GM18507 (cell line): ENCODE measurements at regions not wholly inside any gene's neighbourhood (a gene's known extent, or its start where the extent isn't known, plus 50 kb on each side); places are given as distances from the start of the nearest gene placed in this dataset.
"Not testable (repeated sequence)": the region's sequence is repeated elsewhere in the genome, so short reads cannot be mapped to it uniquely, and the experiment has no call there.

Experiments used
- DNase-seq: peaks from one replicate; pipeline ENCODE4 v3.0.0; 2011; ENCODE audit warnings: low read depth; ENCODE audit not compliant: insufficient read length; ENCODE audit errors: extremely low spot score
- FAIRE-seq: peaks from 2 replicates; lab custom pipeline; 2011; peaks lifted over from hg19 to GRCh38; lab: Jason Lieb, UNC

- FAIRE-seq, result no peak
- no peak for DNase-seq
Observed at GRCh38 chrX:26670521-26670920, 454.6 kb downstream of the MAGEB5 start.

- DNase-seq (no peak), FAIRE-seq (no peak)
Observed at GRCh38 chrX:26664919-26665318, 448.9 kb downstream of the MAGEB5 start.

GRCh38 chrX:26653050-26653449, 437.1 kb downstream of the MAGEB5 start:
- DNase-seq, result no peak
- FAIRE-seq, result no peak

- FAIRE-seq (peak; percentile 77), DNase-seq (no peak)
Observed at GRCh38 chrX:26651755-26652154, 435.8 kb downstream of the MAGEB5 start.

GRCh38 chrX:26649534-26649933, 433.6 kb downstream of the MAGEB5 start:
- FAIRE-seq, result peak; percentile 67
- no peak for DNase-seq

- no peak for FAIRE-seq
- no peak for DNase-seq
Observed at GRCh38 chrX:26631385-26631784, 415.4 kb downstream of the MAGEB5 start.

- no peak for DNase-seq
- FAIRE-seq, result no peak
Observed at GRCh38 chrX:26613956-26614355, 398.0 kb downstream of the MAGEB5 start.

GRCh38 chrX:26606971-26607370, 391.0 kb downstream of the MAGEB5 start:
- DNase-seq (no peak), FAIRE-seq (no peak)

GRCh38 chrX:26597981-26598380, 382.0 kb downstream of the MAGEB5 start:
- no peak for FAIRE-seq
- no peak for DNase-seq

GRCh38 chrX:26590849-26591248, 374.9 kb downstream of the MAGEB5 start:
- no peak for DNase-seq
- no peak for FAIRE-seq

GRCh38 chrX:26586570-26586969, 370.6 kb downstream of the MAGEB5 start:
- DNase-seq, result no peak
- FAIRE-seq, result no peak

- DNase-seq, result no peak
- no peak for FAIRE-seq
Observed at GRCh38 chrX:26581091-26581490, 365.1 kb downstream of the MAGEB5 start.

- FAIRE-seq (no peak), DNase-seq (no peak)
Observed at GRCh38 chrX:26580021-26580420, 364.1 kb downstream of the MAGEB5 start.

GRCh38 chrX:26574234-26574633, 358.3 kb downstream of the MAGEB5 start:
- FAIRE-seq (no peak), DNase-seq (no peak)

- DNase-seq, result no peak
- FAIRE-seq, result no peak
Observed at GRCh38 chrX:26562156-26562555, 346.2 kb downstream of the MAGEB5 start.

GRCh38 chrX:26559855-26560254, 343.9 kb downstream of the MAGEB5 start:
- DNase-seq, result no peak
- FAIRE-seq, result no peak

- no peak for DNase-seq
- FAIRE-seq, result no peak
Observed at GRCh38 chrX:26558719-26559386, 342.9 kb downstream of the MAGEB5 start.

GRCh38 chrX:26557691-26558321, 341.8 kb downstream of the MAGEB5 start:
- FAIRE-seq (no peak), DNase-seq (no peak)

- DNase-seq, FAIRE-seq: not testable (repeated sequence)
Observed at GRCh38 chrX:26525768-26526167, 309.8 kb downstream of the MAGEB5 start.

- FAIRE-seq, result no peak
Observed at GRCh38 chrX:26522501-26522900, 306.5 kb downstream of the MAGEB5 start.

GRCh38 chrX:26511589-26512363, 295.8 kb downstream of the MAGEB5 start:
- DNase-seq, result no peak
- no peak for FAIRE-seq

More at GRCh38 chrX:26522501-26522900, 306.5 kb downstream of the MAGEB5 start:
- no peak for DNase-seq
